Uterus (tissue), 2 donors: ENCODE measurements at regions not wholly inside any gene's neighbourhood (a gene's known extent, or its start where the extent isn't known, plus 50 kb on each side); places are given as distances from the start of the nearest gene placed in this dataset.

Experiments used
- CTCF ChIP-seq, 4 experiments: fragments of 200-600 bp in 2 of 4; fragments of 450-650 bp in 2 of 4; sonication (generic) in 2 of 4; IDR thresholded peaks; one replicate each; pipeline ENCODE4 v1.5.1; 2016 to 2019; ENCODE audit warnings: antibody characterized with exemption in 4 of 4, mild to moderate bottlenecking in 2 of 4, moderate library complexity in 1 of 4
- POLR2A ChIP-seq, 2 donors: fragments of 450-650 bp; IDR thresholded peaks; one replicate each; pipeline ENCODE4 v1.6.1; 2016; ENCODE audit warnings: antibody characterized with exemption in 2 of 2, mild to moderate bottlenecking in 1 of 2, moderate library complexity in 1 of 2

GRCh38 chr2:12861344-12861930 lies 144.7 kb downstream of the TRIB2 start:
- TF ChIP-seq CTCF (IDR thresholded peaks at IDR 0.05): no peak
- no peak for TF ChIP-seq POLR2A (IDR thresholded peaks at IDR 0.05)
